SK-N-SH treated with all-trans-retinoic acid at 6 μM for 48 hours (cell line): ENCODE measurements at regions not wholly inside any gene's neighbourhood (a gene's known extent, or its start where the extent isn't known, plus 50 kb on each side); places are given as distances from the start of the nearest gene placed in this dataset.

Source experiments
- GLIS3 ChIP-seq: fragments of 250-450 bp; sonication (Bioruptor Pico); IDR thresholded peaks from 2 replicates; pipeline ENCODE4 v1.5.0; 2020; ENCODE audit warnings: mild to moderate bottlenecking, moderate library complexity
- ISL1 ChIP-seq: fragments of 250-450 bp; sonication (Bioruptor Pico); IDR thresholded peaks from 2 replicates; pipeline ENCODE4 v2.1.2; 2022; ENCODE audit warnings: mild to moderate bottlenecking, moderate library complexity
- SNAI2 ChIP-seq: fragments of 250-450 bp; sonication (Bioruptor Pico); IDR thresholded peaks from 2 replicates; pipeline ENCODE4 v1.5.0; 2020; ENCODE audit warnings: mild to moderate bottlenecking, moderate library complexity
- ZNF8 ChIP-seq: fragments of 450-650 bp; formaldehyde crosslinking; IDR thresholded peaks from 2 replicates; pipeline ENCODE4 v1.5.0; 2020; ENCODE audit warnings: mild to moderate bottlenecking, moderate library complexity

DNA sequence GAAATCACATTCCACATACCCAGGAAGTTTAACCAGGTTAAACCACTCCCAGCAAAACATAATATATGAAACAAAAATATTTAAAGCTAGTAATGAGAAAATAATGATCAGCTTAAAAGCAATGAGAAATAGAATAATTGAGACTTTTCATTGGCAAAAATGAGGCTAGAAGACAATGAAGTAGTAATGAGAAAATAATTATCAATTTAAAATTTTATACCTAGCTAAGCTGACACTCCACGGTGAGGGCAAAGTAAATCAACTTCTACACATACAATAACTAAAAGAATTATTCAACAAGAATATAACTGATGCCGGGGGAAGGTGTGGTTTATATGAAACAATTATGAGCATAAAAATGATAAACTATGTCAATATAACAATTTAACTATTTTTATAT is 82.2 kb upstream of the TES start:
- TF ChIP-seq GLIS3 (CRISPR knock-in tag) (no peak), ISL1 (CRISPR knock-in tag) (no peak), ZNF8 (no peak), SNAI2 (CRISPR knock-in tag) (no peak)
